ENCODE measurements at regions not wholly inside any gene's neighbourhood (a gene's known extent, or its start where the extent isn't known, plus 50 kb on each side); places are given as distances from the start of the nearest gene placed in this dataset.

DNA sequence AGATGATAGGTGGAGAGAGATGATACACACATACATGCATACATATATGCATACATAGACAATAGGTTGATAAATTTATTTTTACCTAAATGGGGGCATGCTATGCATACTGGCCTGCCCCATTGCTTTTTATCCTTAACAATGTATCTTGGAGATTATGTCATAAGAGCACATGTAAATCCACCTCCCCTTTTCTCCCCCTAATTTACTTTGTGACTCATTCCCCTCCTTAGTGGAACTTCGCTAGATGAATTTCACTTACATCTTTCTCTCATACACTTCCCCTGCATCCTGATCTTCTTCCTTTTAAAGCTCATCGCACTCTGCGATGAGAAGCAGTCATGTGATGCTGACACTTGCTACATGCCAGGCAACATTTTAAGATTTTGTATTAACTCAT is 223.6 kb downstream of the C1D start:
- TF ChIP-seq, protein P1, sequence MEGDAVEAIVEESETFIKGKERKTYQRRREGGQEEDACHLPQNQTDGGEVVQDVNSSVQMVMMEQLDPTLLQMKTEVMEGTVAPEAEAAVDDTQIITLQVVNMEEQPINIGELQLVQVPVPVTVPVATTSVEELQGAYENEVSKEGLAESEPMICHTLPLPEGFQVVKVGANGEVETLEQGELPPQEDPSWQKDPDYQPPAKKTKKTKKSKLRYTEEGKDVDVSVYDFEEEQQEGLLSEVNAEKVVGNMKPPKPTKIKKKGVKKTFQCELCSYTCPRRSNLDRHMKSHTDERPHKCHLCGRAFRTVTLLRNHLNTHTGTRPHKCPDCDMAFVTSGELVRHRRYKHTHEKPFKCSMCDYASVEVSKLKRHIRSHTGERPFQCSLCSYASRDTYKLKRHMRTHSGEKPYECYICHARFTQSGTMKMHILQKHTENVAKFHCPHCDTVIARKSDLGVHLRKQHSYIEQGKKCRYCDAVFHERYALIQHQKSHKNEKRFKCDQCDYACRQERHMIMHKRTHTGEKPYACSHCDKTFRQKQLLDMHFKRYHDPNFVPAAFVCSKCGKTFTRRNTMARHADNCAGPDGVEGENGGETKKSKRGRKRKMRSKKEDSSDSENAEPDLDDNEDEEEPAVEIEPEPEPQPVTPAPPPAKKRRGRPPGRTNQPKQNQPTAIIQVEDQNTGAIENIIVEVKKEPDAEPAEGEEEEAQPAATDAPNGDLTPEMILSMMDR (IDR thresholded peaks at IDR 0.05): no peak
- TF ChIP-seq POLR2AphosphoS5 (IDR thresholded peaks at IDR 0.05): no peak
